AG09319 (cell line): ENCODE measurements at regions not wholly inside any gene's neighbourhood (a gene's known extent, or its start where the extent isn't known, plus 50 kb on each side); places are given as distances from the start of the nearest gene placed in this dataset.

ENCODE experiments used
- DNase-seq: peaks from one replicate; pipeline ENCODE4 v3.0.0-alpha.2; 2010; ENCODE audit warnings: low read depth; ENCODE audit errors: extremely low read depth
- CTCF ChIP-seq: IDR thresholded peaks from 2 replicates; pipeline ENCODE4 v1.5.1; 2011; ENCODE audit warnings: low read depth, mild to moderate bottlenecking, inconsistent platforms, low read length, moderate library complexity

- no peak for DNase-seq
- no peak for TF ChIP-seq CTCF
These were observed 112.2 kb downstream of the ZNF608 start for GRCh38 chr5:124634228-124634739.

GRCh38 chr5:124633209-124633608 lies 113.2 kb downstream of the ZNF608 start:
- no peak for DNase-seq
- no peak for TF ChIP-seq CTCF

DNA sequence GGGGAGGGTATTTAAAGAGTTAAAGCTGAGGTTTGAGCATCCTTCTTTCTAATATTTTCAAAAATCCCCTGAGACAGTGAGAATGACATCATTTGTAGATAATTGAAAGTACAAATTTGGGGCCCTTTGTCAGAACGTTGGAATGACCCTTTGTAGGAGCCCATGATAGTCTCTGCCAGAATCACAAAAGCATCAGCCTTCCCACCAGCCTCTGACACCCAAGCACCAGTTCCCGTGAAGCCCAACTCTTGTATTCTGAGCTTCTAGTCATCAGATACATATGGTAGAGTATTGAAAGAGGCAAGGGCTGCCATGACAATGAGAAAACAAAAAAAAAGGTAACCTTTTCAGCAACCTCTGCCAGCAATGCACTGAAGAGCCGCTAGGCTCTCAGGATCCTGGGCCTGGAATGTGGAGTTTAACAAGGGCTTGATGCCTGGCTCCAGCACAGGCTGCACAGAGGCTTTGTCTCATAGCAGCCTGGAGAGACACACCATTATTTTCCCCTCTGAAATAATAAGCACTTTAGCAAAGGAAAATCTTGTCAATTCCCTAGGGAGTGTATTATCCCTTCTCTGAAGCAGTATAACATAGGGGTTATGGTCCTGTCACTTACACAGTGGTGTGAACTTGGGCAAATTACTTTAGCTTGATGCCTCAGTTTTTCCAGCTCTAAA lies 114.4 kb downstream of the ZNF608 start:
- no peak for DNase-seq
- TF ChIP-seq CTCF = no peak

DNA sequence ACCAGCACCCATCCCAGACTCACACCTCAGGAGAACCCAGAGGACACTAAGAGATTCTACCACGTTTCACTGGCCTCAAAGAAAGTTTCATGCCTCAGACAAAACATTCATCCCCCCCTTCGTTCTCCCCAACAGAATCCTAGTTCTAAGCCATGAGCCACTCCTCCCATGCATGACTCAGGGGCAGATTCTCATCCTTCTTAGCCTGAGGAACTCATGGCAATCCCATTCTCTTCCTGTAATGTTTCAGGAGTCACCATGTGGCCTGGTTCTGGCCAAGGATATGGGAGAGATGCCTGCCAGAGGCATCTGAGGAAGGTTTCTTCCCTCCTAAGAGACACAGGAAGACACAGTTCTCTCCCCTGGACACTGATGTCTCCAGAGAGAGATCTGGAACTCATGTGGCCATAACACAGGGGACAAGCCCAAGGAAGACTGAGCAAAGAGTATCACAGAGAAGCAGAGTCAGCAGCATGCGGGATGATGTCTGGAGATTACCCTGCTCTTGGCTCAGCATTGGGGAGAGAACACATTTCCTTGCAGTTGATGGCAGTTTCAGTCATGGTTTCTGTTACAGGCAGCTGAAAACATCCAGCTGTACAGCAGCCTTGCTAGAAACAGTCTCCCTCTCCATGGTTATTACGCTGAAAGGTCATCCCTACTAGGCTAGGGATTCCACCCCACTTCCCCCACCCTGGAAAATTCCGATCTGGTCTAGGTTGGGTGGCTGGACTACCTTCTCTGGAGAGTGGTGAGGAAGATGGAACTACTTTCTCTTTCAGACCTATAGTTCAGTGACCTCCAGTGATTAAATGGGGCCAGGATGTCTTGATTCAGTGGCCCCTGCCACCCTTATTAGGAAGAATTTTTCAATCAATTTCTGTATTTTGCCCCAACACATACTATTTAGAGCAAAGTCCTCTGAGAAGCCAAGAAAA lies 115.4 kb downstream of the ZNF608 start:
- TF ChIP-seq CTCF = no peak
- DNase-seq = no peak

GRCh38 chr5:124628721-124629596 lies 117.5 kb downstream of the ZNF608 start:
- TF ChIP-seq CTCF = no peak
- DNase-seq = peak; percentile 58

DNA sequence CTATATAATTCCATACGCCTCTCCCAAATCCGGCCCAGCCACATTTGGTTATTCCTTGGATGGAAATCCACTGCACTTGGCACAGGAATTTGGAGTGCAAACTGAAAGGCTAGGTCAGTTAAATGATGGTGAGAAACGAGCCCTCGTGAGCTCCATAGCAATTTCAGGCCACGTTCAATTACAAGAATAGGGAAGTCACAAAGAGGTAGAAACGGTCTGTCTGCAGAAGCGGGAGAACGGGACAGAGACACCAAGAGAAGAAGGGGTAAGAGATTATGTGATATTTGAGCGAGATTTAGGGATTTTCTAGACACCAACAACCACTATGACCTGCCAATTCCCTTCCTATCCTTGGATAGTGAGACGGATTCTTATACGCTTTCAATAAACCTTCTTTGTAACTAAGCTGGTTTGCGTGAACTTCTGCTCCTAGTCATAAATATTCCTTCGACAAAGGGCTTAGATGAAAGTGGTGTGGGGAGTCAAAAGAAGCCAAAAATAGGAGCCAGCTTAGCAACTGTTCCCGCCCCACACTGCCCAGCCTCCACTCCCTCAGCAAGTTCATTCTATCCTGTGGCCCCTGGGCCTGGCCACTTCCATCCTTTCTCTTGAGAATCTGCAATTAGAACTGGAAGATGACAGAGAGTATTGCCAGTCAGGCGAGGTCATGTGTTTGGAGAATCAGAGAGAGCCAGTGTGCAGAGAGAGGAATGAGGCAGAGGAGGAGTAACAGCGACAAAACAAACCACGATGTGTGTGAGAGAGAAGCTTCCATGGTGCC lies 118.4 kb downstream of the ZNF608 start:
- no peak for TF ChIP-seq CTCF

More for the DNA sequence above, 118.4 kb downstream of the ZNF608 start:
- no peak for DNase-seq
